NCI-H2196 treated with DMSO at 0.1 percent for 48 hours (cell line): ENCODE measurements at regions not wholly inside any gene's neighbourhood (a gene's known extent, or its start where the extent isn't known, plus 50 kb on each side); places are given as distances from the start of the nearest gene placed in this dataset.

ENCODE experiments used
- DNase-seq: peaks from one replicate; lab custom pipeline; 2025; ENCODE audit not compliant: unreplicated experiment; lab: John Stamatoyannopoulos, UW

GRCh38 chr2:12050396-12050795 lies 304.0 kb downstream of the LPIN1 start:
- no peak for DNase-seq

GRCh38 chr2:12051831-12052230 lies 305.4 kb downstream of the LPIN1 start:
- no peak for DNase-seq

- DNase-seq = no peak
Measured at GRCh38 chr2:12052796-12053195, 306.4 kb downstream of the LPIN1 start.

GRCh38 chr2:12054956-12055618 lies 308.7 kb downstream of the LPIN1 start:
- no peak for DNase-seq

- DNase-seq = no peak
Measured at GRCh38 chr2:12057436-12058166, 311.2 kb downstream of the LPIN1 start.

- no peak for DNase-seq
Measured at GRCh38 chr2:12059616-12060441, 313.4 kb downstream of the LPIN1 start.

GRCh38 chr2:12060886-12061285 lies 314.5 kb downstream of the LPIN1 start:
- DNase-seq = no peak

GRCh38 chr2:12061286-12062052 lies 315.0 kb downstream of the LPIN1 start:
- no peak for DNase-seq

- DNase-seq = no peak
Measured at GRCh38 chr2:12062053-12062395, 315.6 kb downstream of the LPIN1 start.

GRCh38 chr2:12063210-12063609 lies 316.8 kb downstream of the LPIN1 start:
- DNase-seq = no peak

- DNase-seq = no peak
Measured at GRCh38 chr2:12064153-12064552, 317.7 kb downstream of the LPIN1 start.

- DNase-seq = no peak
Measured at GRCh38 chr2:12066116-12066515, 319.7 kb downstream of the LPIN1 start.

GRCh38 chr2:12066986-12067385 lies 320.6 kb downstream of the LPIN1 start:
- no peak for DNase-seq

GRCh38 chr2:12068796-12069538 lies 322.5 kb downstream of the LPIN1 start:
- no peak for DNase-seq

GRCh38 chr2:12070153-12070552 lies 323.7 kb downstream of the LPIN1 start:
- no peak for DNase-seq

- no peak for DNase-seq
Measured at GRCh38 chr2:12070581-12070980, 324.1 kb downstream of the LPIN1 start.

- DNase-seq = no peak
Measured at GRCh38 chr2:12071318-12071717, 324.9 kb downstream of the LPIN1 start.

- no peak for DNase-seq
Measured at GRCh38 chr2:12073217-12073852, 326.9 kb downstream of the LPIN1 start.

- DNase-seq = no peak
Measured at GRCh38 chr2:12074126-12074844, 327.9 kb downstream of the LPIN1 start.
